Right lobe of liver (tissue), 4 donors: ENCODE measurements at regions not wholly inside any gene's neighbourhood (a gene's known extent, or its start where the extent isn't known, plus 50 kb on each side); places are given as distances from the start of the nearest gene placed in this dataset.

Source experiments
- CTCF ChIP-seq, 4 donors: fragments of 200-600 bp in 3 of 4; fragments of 450-650 bp in 1 of 4; IDR thresholded peaks; one replicate each; pipeline versions ENCODE4 v1.5.1 to v1.8.0; 2016 to 2022; ENCODE audit warnings: antibody characterized with exemption in 4 of 4, mild to moderate bottlenecking in 2 of 4
- POLR2A ChIP-seq: fragments of 450-650 bp; IDR thresholded peaks from one replicate; pipeline ENCODE4 v1.6.1; 2017; ENCODE audit warnings: antibody characterized with exemption, mild to moderate bottlenecking
- donor health status: DM: no; HTN: no; CAD: no.
- donor health status: DM: no; HTN: no; CAD: no.
- donor health status: DM: no; HTN: yes; CAD: no.

- TF ChIP-seq CTCF (IDR thresholded peaks at IDR 0.05) = no peak
- TF ChIP-seq POLR2A = no peak
Observed at GRCh38 chr13:70622796-70623195, 514.5 kb upstream of the KLHL1 start.
